HAP-1 (cell line): ENCODE measurements at regions not wholly inside any gene's neighbourhood (a gene's known extent, or its start where the extent isn't known, plus 50 kb on each side); places are given as distances from the start of the nearest gene placed in this dataset.
"Not testable (repeated sequence)": the region's sequence is repeated elsewhere in the genome, so short reads cannot be mapped to it uniquely, and the experiment has no call there.

Experiments
- DNase-seq, 2 experiments: peaks; one replicate each; pipeline ENCODE4 v3.0.0-alpha.2; 2016 to 2020; ENCODE audit warnings: low spot score in 2 of 2
- H3K27me3 ChIP-seq: fragments of 250-450 bp; sonication (Bioruptor Pico); 2 replicates; pipeline ENCODE4 v1.5.1; 2020; ENCODE audit warnings: low read depth, mild to moderate bottlenecking, moderate library complexity
- H3K36me3 ChIP-seq: fragments of 250-450 bp; sonication (Bioruptor Pico); replicated peaks from 2 replicates; pipeline ENCODE4 v1.5.1; 2020; ENCODE audit warnings: mild to moderate bottlenecking
- H3K4me1 ChIP-seq: fragments of 250-450 bp; sonication (Bioruptor Pico); 2 replicates; pipeline ENCODE4 v1.5.1; 2020; ENCODE audit warnings: mild to moderate bottlenecking
- H3K4me3 ChIP-seq: fragments of 250-450 bp; sonication (Bioruptor Pico); 2 replicates; pipeline ENCODE4 v1.5.1; 2020; ENCODE audit warnings: mild to moderate bottlenecking, moderate library complexity
- H3K9me3 ChIP-seq: fragments of 250-450 bp; sonication (Bioruptor Pico); 2 replicates; pipeline ENCODE4 v1.5.1; 2020; ENCODE audit warnings: mild to moderate bottlenecking, moderate library complexity
- in situ Hi-C: fragments of 300-500 bp; cut with MboI; formaldehyde crosslinking; loops from 3 replicates; pipeline ENCODE4 v1.14.3; 2020; ENCODE audit warnings: low sequenced_read_pairs, inconsistent platforms, mixed read lengths

- peak overlapping the region; percentile 39 for H3K4me3 ChIP-seq
- in situ Hi-C loops, DNase-seq, H3K36me3 ChIP-seq, H3K4me1 ChIP-seq, H3K27me3 ChIP-seq, H3K9me3 ChIP-seq: not testable (repeated sequence)
Measured at GRCh38 chr9:33676194-33676745, 119.1 kb upstream of the PRSS3 start.

- DNase-seq = peak; percentile 39 to 70
- H3K4me3 ChIP-seq = peak overlapping the region; percentile 39
- in situ Hi-C loops = no loop called here
- no peaks in the 10 kb centered on the region for H3K36me3 ChIP-seq
- peaks cover 8% of the 10 kb centered on the region for H3K4me1 ChIP-seq
- H3K9me3 ChIP-seq = 0 out of 2 replicates have a peak, but pooled peaks cover under 1% of the 10 kb centered on the region
- no peaks in the 10 kb centered on the region for H3K27me3 ChIP-seq
Measured at GRCh38 chr9:33676746-33677505, 118.4 kb upstream of the PRSS3 start.

- H3K9me3 ChIP-seq = no peaks in the 10 kb centered on the region
- H3K4me3 ChIP-seq = peak overlapping the region; percentile 39
- no peaks in the 10 kb centered on the region for H3K36me3 ChIP-seq
- H3K27me3 ChIP-seq = no peaks in the 10 kb centered on the region
- H3K4me1 ChIP-seq = peaks cover 8% of the 10 kb centered on the region
- DNase-seq = no peak
- in situ Hi-C loops = no loop called here
Measured at GRCh38 chr9:33677506-33677809, 117.9 kb upstream of the PRSS3 start.

GRCh38 chr9:33677961-33678360 lies 117.4 kb upstream of the PRSS3 start:
- DNase-seq = peak in 1 of 2 experiments; percentile 15
- no peaks in the 10 kb centered on the region for H3K27me3 ChIP-seq
- H3K4me3 ChIP-seq = peak overlapping the region; percentile 39
- in situ Hi-C loops = no loop called here
- H3K4me1 ChIP-seq = peaks cover 8% of the 10 kb centered on the region
- H3K9me3 ChIP-seq = no peaks in the 10 kb centered on the region
- no peaks in the 10 kb centered on the region for H3K36me3 ChIP-seq

- in situ Hi-C loops = no loop called here
- no peaks in the 10 kb centered on the region for H3K27me3 ChIP-seq
- no peak overlapping the region for H3K4me3 ChIP-seq
- DNase-seq = no peak
- H3K36me3 ChIP-seq = no peaks in the 10 kb centered on the region
- H3K4me1 ChIP-seq = peaks cover 3% of the 10 kb centered on the region; the same call in 1 of the 2 replicates
- no peaks in the 10 kb centered on the region for H3K9me3 ChIP-seq
Measured at GRCh38 chr9:33682551-33682950, 112.8 kb upstream of the PRSS3 start.

- Histone ChIP-seq H3K27me3 (no peaks in the 10 kb centered on the region), H3K4me3 (no peak overlapping the region), H3K36me3 (no peaks in the 10 kb centered on the region), H3K9me3 (no peaks in the 10 kb centered on the region), H3K4me1 (no peaks in the 10 kb centered on the region)
- no peak for DNase-seq
- in situ Hi-C loops = no loop called here
Measured at GRCh38 chr9:33684831-33685230, 110.5 kb upstream of the PRSS3 start.

DNA sequence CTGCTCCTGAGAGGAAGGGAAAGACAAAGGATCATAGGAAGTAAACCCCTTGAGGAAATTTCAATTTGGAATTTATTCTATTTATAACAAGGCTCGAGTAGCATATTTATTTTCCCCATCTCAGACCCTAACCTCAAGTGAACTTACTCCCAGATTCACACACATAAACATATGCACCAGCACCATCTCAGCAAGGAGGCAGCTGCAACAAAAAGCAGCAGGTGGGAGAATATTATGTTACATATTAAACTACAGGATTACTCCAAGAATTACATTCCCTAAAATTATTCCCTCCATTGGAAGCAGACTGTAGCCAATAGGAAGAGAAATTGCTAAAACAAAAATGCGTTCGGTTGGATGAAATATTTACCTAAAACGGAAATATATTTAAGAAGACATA lies 108.4 kb upstream of the PRSS3 start:
- no peaks in the 10 kb centered on the region for H3K4me1 ChIP-seq

DNA sequence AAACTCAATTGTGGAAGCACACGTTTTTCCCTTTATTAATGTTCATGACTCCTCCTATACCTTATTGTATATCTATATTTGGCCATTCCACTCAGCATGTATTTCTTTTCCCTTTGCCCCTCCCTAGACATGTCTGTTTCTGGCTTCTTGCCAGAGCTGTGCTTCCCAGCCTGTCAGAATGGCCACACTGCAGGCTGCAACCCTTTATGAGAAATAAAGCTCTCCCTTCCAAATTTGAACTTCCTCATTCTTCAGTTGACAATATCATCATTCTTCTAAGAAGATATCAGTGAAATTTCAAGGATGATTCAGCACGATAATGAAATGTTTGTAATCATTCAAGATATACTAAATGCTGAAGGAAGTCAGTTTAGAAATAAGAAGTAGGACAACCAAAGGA lies 107.6 kb upstream of the PRSS3 start:
- Histone ChIP-seq H3K9me3 (no peaks in the 10 kb centered on the region), H3K4me1 (no peaks in the 10 kb centered on the region), H3K36me3 (no peaks in the 10 kb centered on the region), H3K4me3 (no peak overlapping the region), H3K27me3 (no peaks in the 10 kb centered on the region)
- in situ Hi-C loops = no loop called here
- DNase-seq = no peak

More for the DNA sequence above, 108.4 kb upstream of the PRSS3 start:
- DNase-seq = no peak
- Histone ChIP-seq H3K9me3 (no peaks in the 10 kb centered on the region), H3K4me3 (no peak overlapping the region), H3K27me3 (no peaks in the 10 kb centered on the region), H3K36me3 (no peaks in the 10 kb centered on the region)
- in situ Hi-C loops = no loop called here

GRCh38 chr9:33690143-33690933 lies 105.0 kb upstream of the PRSS3 start:
- no peaks in the 10 kb centered on the region for H3K4me1 ChIP-seq
- in situ Hi-C loops = no loop called here
- H3K4me3 ChIP-seq = no peak overlapping the region
- no peaks in the 10 kb centered on the region for H3K36me3 ChIP-seq
- no peak for DNase-seq
- H3K27me3 ChIP-seq = no peaks in the 10 kb centered on the region
- H3K9me3 ChIP-seq = no peaks in the 10 kb centered on the region

GRCh38 chr9:33695299-33695698 lies 100.1 kb upstream of the PRSS3 start:
- no peaks in the 10 kb centered on the region for H3K27me3 ChIP-seq
- in situ Hi-C loops = no loop called here
- DNase-seq = no peak
- H3K4me3 ChIP-seq = no peak overlapping the region
- H3K9me3 ChIP-seq = no peaks in the 10 kb centered on the region
- no peaks in the 10 kb centered on the region for H3K36me3 ChIP-seq
- H3K4me1 ChIP-seq = peaks cover 19% of the 10 kb centered on the region

DNA sequence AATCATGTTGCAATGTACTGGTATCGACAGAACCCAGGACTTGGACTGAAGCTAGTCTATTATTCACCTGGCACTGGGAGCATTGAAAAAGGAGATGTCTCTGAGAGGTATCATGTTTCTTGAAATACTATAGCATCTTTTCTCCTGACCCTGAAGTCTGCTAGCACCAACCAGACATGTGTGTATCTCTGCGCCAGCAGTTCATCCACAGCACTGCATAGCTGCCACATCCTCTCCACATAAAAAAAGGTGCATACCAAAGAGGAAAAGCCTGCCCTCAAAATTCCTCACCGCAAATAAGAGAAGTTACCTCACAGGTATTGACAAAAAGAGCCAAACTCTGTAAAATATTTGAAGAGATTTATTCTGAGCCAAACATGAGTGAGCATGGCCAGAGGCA lies 99.5 kb upstream of the PRSS3 start:
- in situ Hi-C loops = no loop called here
- H3K4me3 ChIP-seq = no peak overlapping the region
- DNase-seq = no peak
- no peaks in the 10 kb centered on the region for H3K27me3 ChIP-seq
- H3K36me3 ChIP-seq = no peaks in the 10 kb centered on the region
- no peaks in the 10 kb centered on the region for H3K9me3 ChIP-seq
- H3K4me1 ChIP-seq = peaks cover 19% of the 10 kb centered on the region

GRCh38 chr9:33697171-33697570 lies 98.2 kb upstream of the PRSS3 start:
- Histone ChIP-seq H3K4me3 (no peak overlapping the region), H3K4me1 (peaks cover 19% of the 10 kb centered on the region), H3K27me3 (no peaks in the 10 kb centered on the region), H3K36me3 (no peaks in the 10 kb centered on the region), H3K9me3 (no peaks in the 10 kb centered on the region)
- in situ Hi-C loops = no loop called here
- peak; percentile 23 to 72 for DNase-seq

- no peaks in the 10 kb centered on the region for H3K9me3 ChIP-seq
- H3K27me3 ChIP-seq = no peaks in the 10 kb centered on the region
- no peak for DNase-seq
- no peak overlapping the region for H3K4me3 ChIP-seq
- no peaks in the 10 kb centered on the region for H3K36me3 ChIP-seq
- in situ Hi-C loops = no loop called here
- peaks cover 19% of the 10 kb centered on the region for H3K4me1 ChIP-seq
Measured at GRCh38 chr9:33698267-33698666, 97.1 kb upstream of the PRSS3 start.

DNA sequence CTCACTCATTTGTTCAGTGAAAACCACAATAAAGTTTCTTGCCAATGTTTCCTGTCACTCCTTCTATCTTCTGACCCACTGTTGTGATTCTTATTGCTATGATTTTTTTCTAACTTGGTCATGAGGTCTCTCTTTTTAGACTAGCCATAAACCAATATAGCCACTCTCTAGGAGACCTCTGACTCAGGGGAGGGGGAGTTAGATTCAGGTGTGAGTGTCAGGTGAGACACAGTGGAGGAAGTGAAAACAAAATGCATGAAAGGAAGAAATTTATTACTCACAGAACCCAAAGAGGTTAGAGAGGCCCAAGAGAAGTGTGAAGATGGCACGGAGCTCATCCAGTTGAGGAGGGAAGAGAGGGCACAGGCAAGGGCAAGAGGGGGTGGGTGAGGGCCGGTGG lies 94.4 kb upstream of the PRSS3 start:
- H3K36me3 ChIP-seq, H3K27me3 ChIP-seq, in situ Hi-C loops, H3K9me3 ChIP-seq, DNase-seq, H3K4me3 ChIP-seq: not testable (repeated sequence)
- H3K4me1 ChIP-seq = peaks cover 33% of the 10 kb centered on the region
